ENCODE measurements at regions not wholly inside any gene's neighbourhood (a gene's known extent, or its start where the extent isn't known, plus 50 kb on each side); places are given as distances from the start of the nearest gene placed in this dataset.

DNA sequence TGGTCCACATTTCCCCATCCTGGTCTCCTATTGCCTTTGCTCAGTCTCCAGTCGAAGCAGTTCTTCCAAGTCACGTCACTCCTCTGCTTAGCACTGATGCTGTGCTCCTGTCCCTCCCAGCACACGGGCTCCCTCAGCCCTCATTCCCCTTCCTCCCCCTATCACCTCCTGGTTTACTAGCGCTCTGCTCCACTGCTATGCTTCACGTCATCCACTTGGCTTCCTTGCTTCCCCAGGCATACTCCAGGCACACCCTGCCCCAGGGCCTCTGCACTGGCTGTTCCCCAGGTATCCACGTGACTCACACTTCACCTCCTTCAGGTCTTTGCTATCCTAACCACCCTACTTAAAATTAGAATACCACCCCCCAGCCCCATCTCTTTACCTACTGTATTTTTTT is 269.3 kb downstream of the GLI2 start:
- TF ChIP-seq POLR2A (IDR thresholded peaks at IDR 0.05; ENCODE audit: low read length) (no peak), GATA1 (IDR thresholded peaks at IDR 0.05; ENCODE audit: low read depth, low read length) (no peak)

Data from erythroblast (primary cell).